GM21717 (cell line): ENCODE measurements at regions not wholly inside any gene's neighbourhood (a gene's known extent, or its start where the extent isn't known, plus 50 kb on each side); places are given as distances from the start of the nearest gene placed in this dataset.
"Not testable (repeated sequence)": the region's sequence is repeated elsewhere in the genome, so short reads cannot be mapped to it uniquely, and the experiment has no call there.

ENCODE experiments used
- ATAC-seq: cut with Tn5 transposase; IDR thresholded peaks from one replicate; pipeline ENCODE4 v1.9.1; 2021; ENCODE audit warnings: mild to moderate bottlenecking, moderate library complexity; ENCODE audit not compliant: unreplicated experiment

DNA sequence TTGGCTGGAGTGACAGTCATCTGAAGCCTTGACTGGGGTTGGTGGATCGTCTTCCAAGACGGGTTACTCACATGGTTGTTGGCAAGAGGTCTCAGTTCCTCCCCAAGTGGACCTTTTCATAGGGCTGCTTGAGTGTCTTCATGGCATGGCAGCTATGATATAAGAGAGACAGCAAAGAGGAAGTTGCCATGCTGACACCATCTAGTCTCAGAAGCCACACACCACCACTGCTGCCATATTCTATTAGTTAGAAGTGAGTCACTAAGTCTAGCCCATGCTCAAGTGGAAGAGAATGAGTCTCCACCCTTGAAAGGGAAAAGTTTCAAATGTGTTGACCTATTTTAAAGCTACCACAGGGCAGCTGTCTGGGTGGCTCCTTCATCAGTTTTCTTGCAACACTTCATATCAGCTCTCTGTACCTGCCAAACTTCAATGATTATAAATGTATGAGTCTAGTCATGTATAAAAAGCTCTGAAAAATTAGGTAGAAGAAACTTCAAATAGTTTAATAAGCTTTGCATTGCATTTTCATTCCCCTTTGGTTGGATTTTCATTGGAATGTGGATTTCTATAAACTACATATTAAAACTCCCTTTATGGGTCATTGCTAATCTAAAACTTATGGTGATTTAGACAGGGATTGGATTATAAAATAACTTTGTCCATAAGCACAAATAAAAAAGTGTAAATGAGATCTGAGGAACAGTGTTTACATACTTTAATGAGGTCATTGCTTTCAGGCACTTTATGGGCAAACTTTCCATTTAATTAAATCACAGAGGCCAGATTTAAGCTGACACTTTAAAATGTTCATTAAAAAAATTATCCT is 68.0 kb upstream of the ATXN3L start:
- ATAC-seq: peak; percentile 75

GRCh38 chrX:13386636-13387035 is 66.8 kb upstream of the ATXN3L start:
- ATAC-seq: no peak

DNA sequence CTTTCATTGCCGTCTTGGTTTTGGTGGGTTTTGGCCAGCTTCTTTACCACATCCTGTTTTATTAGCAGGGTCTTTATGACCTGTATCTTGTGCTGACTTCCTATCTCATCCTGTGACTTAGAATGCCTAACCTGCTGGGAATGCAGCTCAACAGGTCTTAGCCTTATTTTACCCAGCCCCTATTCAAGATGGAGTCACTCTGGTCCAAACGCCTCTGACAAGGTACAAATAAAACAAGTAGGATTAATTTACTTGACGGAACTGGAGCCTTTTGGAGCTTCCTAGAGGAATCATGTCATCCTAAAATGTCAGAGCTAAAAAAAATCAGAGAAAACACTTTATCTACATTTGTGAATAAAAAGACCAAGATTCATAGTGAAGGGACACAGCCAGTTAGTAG is 66.2 kb upstream of the ATXN3L start:
- ATAC-seq: no peak

GRCh38 chrX:13383907-13384306 is 64.1 kb upstream of the ATXN3L start:
- no peak for ATAC-seq

GRCh38 chrX:13381514-13381913 is 61.7 kb upstream of the ATXN3L start:
- no peak for ATAC-seq

- ATAC-seq: no peak
These were observed 60.4 kb upstream of the ATXN3L start for GRCh38 chrX:13380211-13380610.

- ATAC-seq: not testable (repeated sequence)
These were observed 59.0 kb upstream of the ATXN3L start for GRCh38 chrX:13378562-13379518.

DNA sequence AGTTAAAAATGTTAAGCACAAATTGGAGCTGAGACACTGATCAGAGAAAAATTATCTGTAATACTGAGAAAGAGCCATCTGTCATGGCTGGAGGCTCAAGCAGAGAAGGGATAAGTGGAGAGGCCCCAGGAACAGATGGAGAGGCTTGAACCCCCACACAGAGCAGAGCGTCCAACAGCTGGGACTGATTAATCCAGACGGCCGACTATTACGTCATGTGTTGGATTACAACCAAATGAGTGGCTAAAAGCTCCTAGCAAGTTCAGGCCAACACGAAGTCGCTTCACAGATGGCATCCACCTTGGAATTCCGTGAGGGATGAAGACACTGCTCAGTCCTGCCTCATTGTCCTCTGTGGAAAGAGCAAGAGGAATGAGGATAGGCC is 57.7 kb upstream of the ATXN3L start:
- ATAC-seq: no peak

GRCh38 chrX:13376857-13377549 is 57.1 kb upstream of the ATXN3L start:
- ATAC-seq: no peak

- not testable (repeated sequence) for ATAC-seq
These were observed 55.7 kb upstream of the ATXN3L start for GRCh38 chrX:13375596-13375995.

DNA sequence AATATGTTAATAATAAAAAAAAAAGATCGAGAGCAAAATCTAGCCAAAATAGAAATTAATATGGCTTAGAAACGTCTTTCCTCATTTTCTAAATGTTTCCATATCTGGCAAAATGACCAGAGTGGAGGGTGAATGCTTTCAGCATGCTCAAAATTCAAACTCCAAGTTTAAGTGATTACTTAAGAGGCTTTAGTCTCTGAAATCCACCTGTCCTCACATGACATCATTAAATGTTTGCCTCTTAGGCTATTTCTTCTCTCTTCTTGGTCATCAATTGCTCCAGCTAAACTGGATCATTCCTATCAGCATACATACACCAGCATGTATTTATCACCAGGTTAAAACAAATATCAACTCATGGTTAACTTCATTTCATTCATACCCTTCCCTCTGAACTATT is 54.5 kb upstream of the ATXN3L start:
- ATAC-seq: no peak

DNA sequence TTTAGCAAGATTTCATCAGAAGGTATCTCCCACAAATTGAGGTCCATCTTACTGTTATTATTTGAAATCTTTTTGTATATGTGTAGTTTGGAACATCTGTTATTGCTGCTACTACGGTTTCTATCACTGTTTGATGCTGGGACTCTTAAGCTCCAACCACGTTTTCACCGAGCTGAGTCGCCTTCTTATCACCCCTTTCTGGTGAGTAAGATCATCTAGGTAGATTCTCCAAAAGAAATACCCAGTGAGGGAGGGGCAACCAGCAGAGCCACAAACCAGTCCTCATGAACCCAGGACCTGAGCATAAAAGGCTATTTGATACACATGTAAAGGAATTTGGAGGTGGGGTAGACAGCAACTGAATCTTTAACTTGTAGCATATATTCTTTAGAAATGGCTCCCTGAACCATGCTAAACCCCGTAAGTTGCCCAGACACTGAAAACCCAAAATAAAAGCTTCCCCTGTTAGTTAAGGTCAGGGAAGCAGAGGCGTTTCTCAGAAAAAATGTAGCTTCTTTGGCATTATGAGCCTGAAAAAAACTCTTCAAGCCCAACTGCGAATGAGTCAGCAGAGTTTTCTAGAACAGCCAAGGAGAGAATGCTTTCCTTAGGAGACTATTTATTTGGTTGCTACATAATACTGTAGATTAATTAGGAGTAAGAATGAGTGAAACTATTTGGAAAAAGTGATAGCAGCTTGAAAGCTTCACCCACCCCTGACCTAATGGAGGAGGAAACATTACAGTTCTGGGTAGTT is 53.8 kb upstream of the ATXN3L start:
- no peak for ATAC-seq

- no peak for ATAC-seq
These were observed 53.2 kb upstream of the ATXN3L start for GRCh38 chrX:13373027-13373426.

DNA sequence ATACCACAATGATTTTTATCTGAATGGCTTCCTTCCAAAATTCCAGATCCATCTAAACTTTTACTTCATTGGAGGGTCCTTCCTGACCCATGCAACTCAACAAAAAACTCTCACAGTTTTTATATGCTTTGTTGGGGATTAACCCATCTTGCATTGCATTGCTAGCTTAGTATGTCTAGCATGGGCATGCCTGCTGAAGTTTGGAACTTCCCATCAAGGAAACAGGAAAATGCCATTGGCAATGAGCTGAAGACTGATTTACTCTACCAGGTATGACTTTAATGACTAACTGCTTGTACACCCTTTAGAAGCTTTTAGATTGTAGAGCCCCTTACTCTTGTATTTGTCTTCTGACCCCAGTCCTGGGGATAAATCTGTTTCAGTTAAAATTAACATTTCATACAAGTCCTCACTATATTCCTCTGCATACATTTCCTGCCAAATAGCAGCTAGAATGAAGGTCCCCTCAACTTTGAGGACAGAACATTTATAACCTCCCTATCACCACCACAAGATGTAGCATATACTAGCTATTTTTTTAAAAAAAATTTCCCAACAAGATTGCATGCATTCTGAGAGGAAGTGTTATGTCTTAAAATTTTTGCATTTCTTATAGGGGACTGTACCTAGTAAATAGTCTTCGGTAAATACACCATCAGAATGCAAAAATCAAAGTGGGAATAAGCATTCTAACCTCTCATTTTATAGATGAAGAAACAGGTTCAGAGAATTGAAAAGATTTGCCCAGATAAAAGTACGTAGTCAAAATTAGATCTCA is 52.5 kb upstream of the ATXN3L start:
- no peak for ATAC-seq

GRCh38 chrX:13371186-13371585 is 51.3 kb upstream of the ATXN3L start:
- no peak for ATAC-seq

DNA sequence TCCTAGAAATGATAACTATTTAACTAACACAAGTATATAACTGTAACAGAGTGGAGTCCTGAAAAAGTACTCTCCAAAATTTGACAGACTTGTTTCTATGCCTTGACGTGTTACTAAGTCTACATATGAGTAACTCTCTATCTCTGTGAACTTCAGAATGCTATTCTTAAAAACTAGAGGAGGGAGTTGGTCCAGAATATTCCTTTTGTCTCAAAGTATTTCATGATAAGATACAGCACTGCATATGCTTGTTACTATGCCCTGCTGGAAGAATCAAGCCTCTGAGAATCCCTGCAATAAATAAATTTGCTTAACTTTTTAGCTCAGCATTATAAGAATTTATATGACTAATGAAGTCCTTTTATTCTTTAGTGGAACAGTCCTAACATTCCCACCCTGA is 50.9 kb upstream of the ATXN3L start:
- ATAC-seq: no peak
